Endothelial cell of umbilical vein (primary cell): ENCODE measurements at regions not wholly inside any gene's neighbourhood (a gene's known extent, or its start where the extent isn't known, plus 50 kb on each side); places are given as distances from the start of the nearest gene placed in this dataset.

Experiments
- BruUV-seq: library from RNA; stranded (reverse); fragments of 400-500 nt; replicated peaks from 2 replicates; lab custom pipeline; 2021; lab: Mats Ljungman, UMichigan
- CTCF ChIA-PET: fragments of 300-600, 350-600 bp; sonication (Branson Sonifier 250); formaldehyde crosslinking; loops from one replicate; lab custom pipeline; 2021; ENCODE audit warnings: antibody characterized with exemption, inconsistent platforms; lab: Charles Lee
- POLR2A ChIA-PET: fragments of 300-600, 350-600 bp; sonication (Branson Sonifier 250); formaldehyde crosslinking; loops from one replicate; lab custom pipeline; 2021; ENCODE audit warnings: antibody characterized with exemption, inconsistent platforms; lab: Charles Lee
- DNase-seq: peaks from one replicate; pipeline ENCODE4 v3.0.0-alpha.2; 2011; ENCODE audit warnings: low read depth, low spot score
- FAIRE-seq: peaks from 2 replicates; lab custom pipeline; 2011; peaks lifted over from hg19 to GRCh38; lab: Jason Lieb, UNC
- H2AFZ ChIP-seq: 2 replicates; pipeline ENCODE4 v1.6.0; 2012; ENCODE audit warnings: low read depth, low read length, control low read depth, inconsistent platforms
- H3K27ac ChIP-seq: 2 replicates; pipeline ENCODE4 v1.5.1; 2011; ENCODE audit warnings: low read depth, mild to moderate bottlenecking, control low read depth, low read length, moderate library complexity; ENCODE audit not compliant: insufficient read depth
- H3K27me3 ChIP-seq, 2 experiments: 2 replicates each; pipeline versions ENCODE4 v1.6.0 to v1.6.1; 2011; ENCODE audit warnings: low read length in 2 of 2, mixed read lengths in 1 of 2; ENCODE audit not compliant: control insufficient read depth in 2 of 2, insufficient read depth in 2 of 2
- H3K36me3 ChIP-seq, 2 experiments: 2 replicates in 1 of 2; 3 replicates in 1 of 2; pipeline ENCODE4 v1.5.1; 2011; ENCODE audit warnings: low read length in 2 of 2, mild to moderate bottlenecking in 1 of 2, moderate library complexity in 1 of 2; ENCODE audit not compliant: control insufficient read depth in 2 of 2, insufficient read depth in 2 of 2; ENCODE audit errors: extremely low read depth in 1 of 2
- H3K4me1 ChIP-seq: 3 replicates; pipeline ENCODE4 v1.5.1; 2011; ENCODE audit warnings: mild to moderate bottlenecking, low read length; ENCODE audit not compliant: control insufficient read depth, insufficient read depth; ENCODE audit errors: extremely low read depth
- H3K4me2 ChIP-seq: 2 replicates; pipeline ENCODE4 v1.6.1; 2011; ENCODE audit warnings: low read length, control low read depth, mixed read lengths; ENCODE audit not compliant: insufficient read depth
- H3K4me3 ChIP-seq, 3 experiments: fragments of 200-600 bp in 1 of 3; sonication (generic), shearing (Covaris generic) in 1 of 3; replicated peaks in 1 of 3; 2 replicates each; pipeline ENCODE4 v1.5.1; 2011 to 2016; ENCODE audit warnings: control low read depth in 3 of 3, low read length in 3 of 3, mild to moderate bottlenecking in 2 of 3, inconsistent platforms in 1 of 3, low read depth in 1 of 3, moderate library complexity in 1 of 3; ENCODE audit not compliant: insufficient read depth in 1 of 3
- H3K79me2 ChIP-seq: 2 replicates; pipeline ENCODE4 v1.6.0; 2012; ENCODE audit warnings: low read length, inconsistent platforms; ENCODE audit not compliant: control insufficient read depth, insufficient read depth
- H3K9ac ChIP-seq: replicated peaks from 2 replicates; pipeline ENCODE3; 2011; ENCODE audit warnings: low read length, control low read depth; ENCODE audit not compliant: insufficient read depth; ENCODE audit errors: extremely low read depth
- H3K9me1 ChIP-seq: replicated peaks from 3 replicates; pipeline ENCODE4 v1.6.0; 2011; ENCODE audit warnings: mild to moderate bottlenecking, low read length; ENCODE audit not compliant: control insufficient read depth, insufficient read depth; ENCODE audit errors: extremely low read depth
- H3K9me3 ChIP-seq: replicated peaks from 2 replicates; pipeline ENCODE4 v1.5.1; 2012; ENCODE audit warnings: low read length, inconsistent platforms; ENCODE audit not compliant: control insufficient read depth, insufficient read depth
- H4K20me1 ChIP-seq: replicated peaks from 2 replicates; pipeline ENCODE3; 2011; ENCODE audit warnings: mild to moderate bottlenecking, low read length; ENCODE audit not compliant: control insufficient read depth, insufficient read depth; ENCODE audit errors: extremely low read depth
- EZH2 ChIP-seq: IDR thresholded peaks from 2 replicates; pipeline ENCODE4 v1.6.1; 2012; ENCODE audit warnings: borderline replicate concordance, low read depth, mild to moderate bottlenecking, moderate library complexity, low read length, inconsistent platforms; ENCODE audit not compliant: severe bottlenecking
- FOS ChIP-seq: IDR thresholded peaks from 2 replicates; pipeline ENCODE4 v1.6.1; 2011; ENCODE audit warnings: mild to moderate bottlenecking, low read length, moderate library complexity, borderline replicate concordance; ENCODE audit not compliant: insufficient read depth
- JUN ChIP-seq: IDR thresholded peaks from 2 replicates; pipeline ENCODE4 v1.6.1; 2011; ENCODE audit warnings: borderline replicate concordance, low read depth; ENCODE audit not compliant: insufficient read length, insufficient read depth
- MYC ChIP-seq: IDR thresholded peaks from one replicate; pipeline ENCODE4 v1.6.1; 2011; ENCODE audit warnings: mild to moderate bottlenecking, low read depth, low read length
- POLR2A ChIP-seq: IDR thresholded peaks from 2 replicates; pipeline ENCODE4 v1.6.1; 2012; ENCODE audit warnings: low read depth, mild to moderate bottlenecking, control low read depth, low read length
- POLR2AphosphoS5 ChIP-seq: IDR thresholded peaks from 2 replicates; pipeline ENCODE4 v1.6.1; 2012; ENCODE audit warnings: low read depth, mild to moderate bottlenecking, control low read depth, low read length, moderate library complexity; ENCODE audit not compliant: insufficient read depth
- dilution Hi-C: fragments of 300-500 bp; cut with MboI; formaldehyde crosslinking; loops from one replicate; pipeline ENCODE4 v1.15.0; 2019; ENCODE audit warnings: low sequenced_read_pairs; ENCODE audit not compliant: extremely low pct_ligation_motif_present
- intact Hi-C: fragments of 100-400 bp; cut with micrococcal nuclease; formaldehyde crosslinking; loops from one replicate; pipeline ENCODE4 v1.10.0; 2022
- TF ChIP-seq, protein P1 (sequence below): IDR thresholded peaks from 2 replicates; pipeline ENCODE4 v1.6.1; 2011; ENCODE audit not compliant: insufficient read depth, insufficient read length
- TF ChIP-seq, protein P2 (sequence below), 2 donors: IDR thresholded peaks; 1 replicate in 1 of 2; 2 replicates in 1 of 2; pipeline ENCODE4 v1.5.1; 2011; ENCODE audit warnings: low read length in 2 of 2, mild to moderate bottlenecking in 2 of 2, moderate library complexity in 2 of 2, control low read depth in 1 of 2, inconsistent platforms in 1 of 2, low read depth in 1 of 2; ENCODE audit not compliant: insufficient read depth in 1 of 2; ENCODE audit errors: extremely low read depth in 1 of 2

GRCh38 chr3:189457631-189458412, 173.4 kb upstream of the TP63 start:
- no peaks in the 10 kb centered on the region for H4K20me1 ChIP-seq
- no peaks in the 10 kb centered on the region for H3K9me1 ChIP-seq
- no peak overlapping the region for H2AFZ ChIP-seq
- no peaks in the 10 kb centered on the region for H3K27me3 ChIP-seq
- no TSS peak for BruUV-seq
- no peak for FAIRE-seq
- dilution Hi-C loops (no loop called here), intact Hi-C loops (no loop called here)
- CTCF ChIA-PET = no interaction called here
- H3K79me2 ChIP-seq = no peaks in the 10 kb centered on the region
- no peaks in the 10 kb centered on the region for H3K36me3 ChIP-seq
- peaks cover 2% of the 10 kb centered on the region for H3K9me3 ChIP-seq
- DNase-seq = no peak
- H3K27ac ChIP-seq = no peak overlapping the region
- H3K4me3 ChIP-seq = no peak overlapping the region
- no peaks in the 10 kb centered on the region for H3K4me1 ChIP-seq
- POLR2A ChIA-PET = no interaction called here
- H3K9ac ChIP-seq = no peak overlapping the region
- TF ChIP-seq EZH2 (no peak), FOS (no peak)
- TF ChIP-seq, protein P1, sequence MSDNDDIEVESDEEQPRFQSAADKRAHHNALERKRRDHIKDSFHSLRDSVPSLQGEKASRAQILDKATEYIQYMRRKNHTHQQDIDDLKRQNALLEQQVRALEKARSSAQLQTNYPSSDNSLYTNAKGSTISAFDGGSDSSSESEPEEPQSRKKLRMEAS = no peak
- H3K4me2 ChIP-seq = no peak overlapping the region

DNA sequence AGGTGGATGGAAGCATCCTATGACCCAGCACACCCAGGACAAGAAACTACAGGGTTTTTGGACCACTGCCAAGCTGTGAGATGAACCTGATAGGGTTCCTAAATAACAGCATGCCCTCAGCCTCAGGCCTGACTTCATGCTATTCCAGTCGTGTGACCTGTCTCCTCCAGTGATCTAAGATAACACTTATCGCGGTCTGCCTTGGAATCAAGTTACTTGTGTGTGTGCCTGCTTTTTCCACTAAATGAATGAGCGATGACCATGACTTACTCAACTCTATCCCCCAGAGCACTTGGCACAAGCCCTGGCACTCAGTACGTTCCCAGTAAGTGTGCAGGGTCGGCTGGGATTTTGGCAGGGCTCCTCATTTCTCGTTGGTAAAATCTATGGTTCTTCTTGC, 172.7 kb upstream of the TP63 start:
- Histone ChIP-seq H3K4me3 (no peak overlapping the region), H3K79me2 (no peaks in the 10 kb centered on the region), H3K4me2 (no peak overlapping the region), H3K9ac (no peak overlapping the region), H3K27ac (no peak overlapping the region), H3K4me1 (no peaks in the 10 kb centered on the region), H4K20me1 (no peaks in the 10 kb centered on the region), H3K9me3 (peaks cover 2% of the 10 kb centered on the region), H3K9me1 (no peaks in the 10 kb centered on the region), H3K27me3 (no peaks in the 10 kb centered on the region), H2AFZ (no peak overlapping the region), H3K36me3 (no peaks in the 10 kb centered on the region)
- no TSS peak for BruUV-seq
- ChIA-PET CTCF (no interaction called here), POLR2A (no interaction called here)
- TF ChIP-seq EZH2 (no peak), POLR2A (no peak), POLR2AphosphoS5 (no peak), MYC (no peak), JUN (no peak)
- TF ChIP-seq, protein P1 = no peak
- TF ChIP-seq, protein P2, sequence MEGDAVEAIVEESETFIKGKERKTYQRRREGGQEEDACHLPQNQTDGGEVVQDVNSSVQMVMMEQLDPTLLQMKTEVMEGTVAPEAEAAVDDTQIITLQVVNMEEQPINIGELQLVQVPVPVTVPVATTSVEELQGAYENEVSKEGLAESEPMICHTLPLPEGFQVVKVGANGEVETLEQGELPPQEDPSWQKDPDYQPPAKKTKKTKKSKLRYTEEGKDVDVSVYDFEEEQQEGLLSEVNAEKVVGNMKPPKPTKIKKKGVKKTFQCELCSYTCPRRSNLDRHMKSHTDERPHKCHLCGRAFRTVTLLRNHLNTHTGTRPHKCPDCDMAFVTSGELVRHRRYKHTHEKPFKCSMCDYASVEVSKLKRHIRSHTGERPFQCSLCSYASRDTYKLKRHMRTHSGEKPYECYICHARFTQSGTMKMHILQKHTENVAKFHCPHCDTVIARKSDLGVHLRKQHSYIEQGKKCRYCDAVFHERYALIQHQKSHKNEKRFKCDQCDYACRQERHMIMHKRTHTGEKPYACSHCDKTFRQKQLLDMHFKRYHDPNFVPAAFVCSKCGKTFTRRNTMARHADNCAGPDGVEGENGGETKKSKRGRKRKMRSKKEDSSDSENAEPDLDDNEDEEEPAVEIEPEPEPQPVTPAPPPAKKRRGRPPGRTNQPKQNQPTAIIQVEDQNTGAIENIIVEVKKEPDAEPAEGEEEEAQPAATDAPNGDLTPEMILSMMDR (IDR thresholded peaks at IDR 0.05; ENCODE audit: extremely low read depth in 1 of 2, insufficient read depth in 1 of 2, low read depth in 1 of 2, low read length in 2 of 2) = no peak
- FAIRE-seq = no peak
- intact Hi-C loops (no loop called here), dilution Hi-C loops (no loop called here)
- no peak for DNase-seq
